Muscle of leg (tissue), 3 donors: ENCODE measurements at regions not wholly inside any gene's neighbourhood (a gene's known extent, or its start where the extent isn't known, plus 50 kb on each side); places are given as distances from the start of the nearest gene placed in this dataset.

Source experiments
- DNase-seq: peaks from one replicate; pipeline ENCODE4 v3.0.0; 2013
- H3K27ac ChIP-seq: one replicate; pipeline ENCODE4 v1.5.1; 2013; ENCODE audit warnings: mild to moderate bottlenecking, low read length, control low read depth
- H3K27me3 ChIP-seq: one replicate; pipeline ENCODE4 v1.6.1; 2013; ENCODE audit warnings: low read length; ENCODE audit not compliant: control insufficient read depth, insufficient read depth
- H3K36me3 ChIP-seq: one replicate; pipeline ENCODE4 v1.6.1; 2013; ENCODE audit warnings: low read length; ENCODE audit not compliant: control insufficient read depth, insufficient read depth
- H3K4me1 ChIP-seq: one replicate; pipeline ENCODE4 v1.6.1; 2013; ENCODE audit warnings: low read length; ENCODE audit not compliant: control insufficient read depth, insufficient read depth
- H3K4me3 ChIP-seq: one replicate; pipeline ENCODE4 v1.5.1; 2013; ENCODE audit warnings: low read length, control low read depth
- H3K9me3 ChIP-seq: replicated peaks from 2 replicates; pipeline ENCODE4 v1.6.1; 2013; ENCODE audit warnings: low read depth, low read length; ENCODE audit not compliant: control insufficient read depth
- WGBS: methylation state at CpG from one replicate; pipeline ENCODE4 v1.1.5; 2013; ENCODE audit warnings: missing lambda C conversion rate; ENCODE audit not compliant: insufficient coverage; 5-methylcytosine and 5-hydroxymethylcytosine counted together

- H3K36me3 ChIP-seq = no peaks in the 10 kb centered on the region
- H3K27ac ChIP-seq = no peak overlapping the region
- no peaks in the 10 kb centered on the region for H3K9me3 ChIP-seq
- 89% methylated on average over 7 of the region's 7 CpGs for WGBS
- H3K27me3 ChIP-seq = no peaks in the 10 kb centered on the region
- no peak overlapping the region for H3K4me3 ChIP-seq
- DNase-seq = no peak
- H3K4me1 ChIP-seq = no peaks in the 10 kb centered on the region
Measured at GRCh38 chr6:109230453-109230852, 135.1 kb downstream of the CEP57L1 start.

GRCh38 chr6:109229536-109229935 lies 134.2 kb downstream of the CEP57L1 start:
- no CpG with 5 or more reads among the region's 4 CpGs for WGBS
- no peak for DNase-seq
- H3K9me3 ChIP-seq = no peaks in the 10 kb centered on the region
- no peaks in the 10 kb centered on the region for H3K4me1 ChIP-seq
- no peaks in the 10 kb centered on the region for H3K36me3 ChIP-seq
- no peaks in the 10 kb centered on the region for H3K27me3 ChIP-seq
- no peak overlapping the region for H3K27ac ChIP-seq
- no peak overlapping the region for H3K4me3 ChIP-seq

- H3K27ac ChIP-seq = no peak overlapping the region
Measured at GRCh38 chr6:109227646-109228045, 132.3 kb downstream of the CEP57L1 start.

GRCh38 chr6:109226353-109226752 lies 131.0 kb downstream of the CEP57L1 start:
- Histone ChIP-seq H3K27me3 (no peaks in the 10 kb centered on the region), H3K9me3 (no peaks in the 10 kb centered on the region), H3K36me3 (no peaks in the 10 kb centered on the region), H3K4me3 (no peak overlapping the region), H3K4me1 (peaks cover 3% of the 10 kb centered on the region), H3K27ac (no peak overlapping the region)
- DNase-seq = no peak

More at GRCh38 chr6:109227646-109228045, 132.3 kb downstream of the CEP57L1 start:
- Histone ChIP-seq H3K36me3 (no peaks in the 10 kb centered on the region), H3K4me3 (no peak overlapping the region), H3K27me3 (no peaks in the 10 kb centered on the region), H3K9me3 (no peaks in the 10 kb centered on the region), H3K4me1 (peaks cover 3% of the 10 kb centered on the region)
- no peak for DNase-seq

- no peak overlapping the region for H3K4me3 ChIP-seq
- H3K4me1 ChIP-seq = peaks cover 3% of the 10 kb centered on the region
- H3K9me3 ChIP-seq = no peaks in the 10 kb centered on the region
- H3K27ac ChIP-seq = no peak overlapping the region
- H3K36me3 ChIP-seq = no peaks in the 10 kb centered on the region
- no peak for DNase-seq
- H3K27me3 ChIP-seq = no peaks in the 10 kb centered on the region
- 80% methylated on average over 1 of the region's 6 CpGs for WGBS
Measured at GRCh38 chr6:109225946-109226345, 130.6 kb downstream of the CEP57L1 start.

GRCh38 chr6:109224994-109225393 lies 129.7 kb downstream of the CEP57L1 start:
- Histone ChIP-seq H3K4me1 (peaks cover 3% of the 10 kb centered on the region), H3K27me3 (no peaks in the 10 kb centered on the region), H3K27ac (peak overlapping the region; percentile 47), H3K9me3 (no peaks in the 10 kb centered on the region), H3K4me3 (no peak overlapping the region), H3K36me3 (no peaks in the 10 kb centered on the region)
- DNase-seq = no peak
- WGBS = no CpG with 5 or more reads among the region's 1 CpG

- Histone ChIP-seq H3K4me3 (no peak overlapping the region), H3K27ac (no peak overlapping the region), H3K4me1 (peaks cover 3% of the 10 kb centered on the region), H3K27me3 (no peaks in the 10 kb centered on the region), H3K36me3 (no peaks in the 10 kb centered on the region), H3K9me3 (no peaks in the 10 kb centered on the region)
- no peak for DNase-seq
- 71% methylated on average over 1 of the region's 4 CpGs for WGBS
Measured at GRCh38 chr6:109224107-109224875, 129.0 kb downstream of the CEP57L1 start.

GRCh38 chr6:109222848-109223247 lies 127.5 kb downstream of the CEP57L1 start:
- Histone ChIP-seq H3K36me3 (no peaks in the 10 kb centered on the region), H3K4me1 (peaks cover 3% of the 10 kb centered on the region), H3K27ac (no peak overlapping the region), H3K27me3 (no peaks in the 10 kb centered on the region), H3K9me3 (no peaks in the 10 kb centered on the region), H3K4me3 (no peak overlapping the region)
- no peak for DNase-seq
- WGBS = no CpG with 5 or more reads among the region's 3 CpGs

GRCh38 chr6:109221543-109222195 lies 126.4 kb downstream of the CEP57L1 start:
- no CpG with 5 or more reads among the region's 1 CpG for WGBS
- Histone ChIP-seq H3K4me1 (peaks cover 3% of the 10 kb centered on the region), H3K9me3 (no peaks in the 10 kb centered on the region), H3K36me3 (no peaks in the 10 kb centered on the region), H3K27ac (no peak overlapping the region), H3K27me3 (no peaks in the 10 kb centered on the region), H3K4me3 (no peak overlapping the region)
- peak; percentile 31 for DNase-seq
